ENCODE measurements at regions not wholly inside any gene's neighbourhood (a gene's known extent, or its start where the extent isn't known, plus 50 kb on each side); places are given as distances from the start of the nearest gene placed in this dataset.

GRCh38 chr4:96145601-96146000 is 305.7 kb downstream of the PDHA2 start:
- ATAC-seq = no peak
- Histone ChIP-seq H3K27ac (no peak overlapping the region), H3K4me1 (no peaks in the 10 kb centered on the region), H3K27me3 (no peaks in the 10 kb centered on the region), H3K4me3 (no peak overlapping the region), H3K36me3 (no peaks in the 10 kb centered on the region), H3K9me3 (no peaks in the 10 kb centered on the region)
- DNase-seq = no peak
- intact Hi-C loops (cut with DNase I; ENCODE audit: low total_unique reads) = no loop called here
- in situ Hi-C loops (cut with MboI; ENCODE audit: low sequenced_read_pairs in 4 of 4) = no loop called here
- TF ChIP-seq POLR2A (IDR thresholded peaks at IDR 0.05) = no peak
- no peak for TF ChIP-seq CTCF (IDR thresholded peaks at IDR 0.05 in 4 of 5, conservative IDR thresholded peaks at IDR 0.05 in 1 of 5)

- DNase-seq (no peak), ATAC-seq (no peak)
- Histone ChIP-seq H3K27me3 (no peaks in the 10 kb centered on the region), H3K4me1 (no peaks in the 10 kb centered on the region), H3K9me3 (no peaks in the 10 kb centered on the region), H3K36me3 (no peaks in the 10 kb centered on the region), H3K27ac (no peak overlapping the region), H3K4me3 (no peak overlapping the region)
- TF ChIP-seq CTCF (IDR thresholded peaks at IDR 0.05 in 4 of 5, conservative IDR thresholded peaks at IDR 0.05 in 1 of 5) = no peak
- no peak for TF ChIP-seq POLR2A (IDR thresholded peaks at IDR 0.05)
- in situ Hi-C loops (cut with MboI; ENCODE audit: low sequenced_read_pairs in 4 of 4) (no loop called here), intact Hi-C loops (cut with DNase I; ENCODE audit: low total_unique reads) (no loop called here)
Measured at GRCh38 chr4:96146686-96147085, 306.8 kb downstream of the PDHA2 start.

GRCh38 chr4:96149894-96150293 is 310.0 kb downstream of the PDHA2 start:
- TF ChIP-seq CTCF (IDR thresholded peaks at IDR 0.05 in 4 of 5, conservative IDR thresholded peaks at IDR 0.05 in 1 of 5) (no peak), POLR2A (IDR thresholded peaks at IDR 0.05) (no peak)
- in situ Hi-C loops (cut with MboI; ENCODE audit: low sequenced_read_pairs in 4 of 4) = no loop called here
- no peak overlapping the region for H3K4me3 ChIP-seq

GRCh38 chr4:96150466-96150865 is 310.6 kb downstream of the PDHA2 start:
- ATAC-seq = no peak
- no peaks in the 10 kb centered on the region for H3K27me3 ChIP-seq
- TF ChIP-seq CTCF (IDR thresholded peaks at IDR 0.05 in 4 of 5, conservative IDR thresholded peaks at IDR 0.05 in 1 of 5) (no peak), POLR2A (IDR thresholded peaks at IDR 0.05) (no peak)
- intact Hi-C loops (cut with DNase I; ENCODE audit: low total_unique reads) = no loop called here
- in situ Hi-C loops (cut with MboI; ENCODE audit: low sequenced_read_pairs in 4 of 4) = no loop called here
- no peaks in the 10 kb centered on the region for H3K36me3 ChIP-seq
- no peak overlapping the region for H3K4me3 ChIP-seq
- DNase-seq = no peak
- H3K9me3 ChIP-seq = no peaks in the 10 kb centered on the region
- H3K4me1 ChIP-seq = no peaks in the 10 kb centered on the region
- no peak overlapping the region for H3K27ac ChIP-seq

More at GRCh38 chr4:96149894-96150293, 310.0 kb downstream of the PDHA2 start:
- H3K36me3 ChIP-seq = no peaks in the 10 kb centered on the region
- no peaks in the 10 kb centered on the region for H3K4me1 ChIP-seq
- H3K27ac ChIP-seq = no peak overlapping the region
- intact Hi-C loops (cut with DNase I; ENCODE audit: low total_unique reads) = no loop called here
- no peak for ATAC-seq
- no peaks in the 10 kb centered on the region for H3K27me3 ChIP-seq
- no peaks in the 10 kb centered on the region for H3K9me3 ChIP-seq
- DNase-seq = no peak

- Histone ChIP-seq H3K9me3 (no peaks in the 10 kb centered on the region), H3K27ac (no peak overlapping the region), H3K4me1 (no peaks in the 10 kb centered on the region), H3K4me3 (no peak overlapping the region), H3K27me3 (no peaks in the 10 kb centered on the region), H3K36me3 (no peaks in the 10 kb centered on the region)
- ATAC-seq (no peak), DNase-seq (no peak)
- in situ Hi-C loops (cut with MboI; ENCODE audit: low sequenced_read_pairs in 4 of 4) (no loop called here), intact Hi-C loops (cut with DNase I; ENCODE audit: low total_unique reads) (no loop called here)
- TF ChIP-seq CTCF (IDR thresholded peaks at IDR 0.05 in 4 of 5, conservative IDR thresholded peaks at IDR 0.05 in 1 of 5) = no peak
- no peak for TF ChIP-seq POLR2A (IDR thresholded peaks at IDR 0.05)
Measured at GRCh38 chr4:96152824-96153223, 312.9 kb downstream of the PDHA2 start.
